ENCODE measurements at regions not wholly inside any gene's neighbourhood (a gene's known extent, or its start where the extent isn't known, plus 50 kb on each side); places are given as distances from the start of the nearest gene placed in this dataset.
"Not testable (repeated sequence)": the region's sequence is repeated elsewhere in the genome, so short reads cannot be mapped to it uniquely, and the experiment has no call there.

DNA sequence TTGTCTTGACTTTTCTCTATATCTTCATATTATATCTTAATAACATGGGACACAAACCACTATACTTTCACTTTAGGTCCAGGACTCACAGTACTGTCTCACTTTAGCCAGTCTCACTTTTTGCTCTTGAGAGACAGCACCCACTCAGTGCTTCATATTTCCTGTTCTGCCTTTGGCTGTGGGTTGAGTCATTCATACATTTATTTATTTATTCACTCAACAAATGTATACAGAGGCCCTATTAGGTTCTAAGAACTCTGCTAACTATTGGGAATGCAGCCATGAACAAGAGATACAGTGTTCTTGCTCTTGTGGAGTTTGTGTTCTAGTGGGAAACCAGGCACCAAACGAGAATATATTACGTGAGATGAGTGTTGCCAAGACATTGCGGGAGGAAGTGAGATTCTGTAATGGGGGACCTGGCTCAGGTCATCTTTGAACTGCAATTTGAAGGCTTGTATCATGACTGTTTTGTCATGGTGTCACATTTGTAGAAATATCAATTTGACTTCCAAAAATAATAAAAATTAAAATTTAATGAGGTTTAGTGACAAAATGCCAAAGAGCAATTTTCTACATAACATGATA is 190.1 kb downstream of the SDHAF3 start:
- H3K9me3 ChIP-seq (ENCODE audit: low read length) = no peaks in the 10 kb centered on the region
- H3F3A ChIP-seq (ENCODE audit: insufficient read depth, low read length) = no peaks in the 10 kb centered on the region
- H4K20me1 ChIP-seq (ENCODE audit: insufficient read depth, low read length) = no peaks in the 10 kb centered on the region
- H3K27me3 ChIP-seq (ENCODE audit: insufficient read depth, low read length) = no peaks in the 10 kb centered on the region
- H3K9me2 ChIP-seq (ENCODE audit: low read depth, low read length) = no peaks in the 10 kb centered on the region
- no peak overlapping the region for H3K9ac ChIP-seq (ENCODE audit: low read length)
- no peaks in the 10 kb centered on the region for H3K36me3 ChIP-seq (ENCODE audit: insufficient read depth, low read length)
- TF ChIP-seq, protein P1, sequence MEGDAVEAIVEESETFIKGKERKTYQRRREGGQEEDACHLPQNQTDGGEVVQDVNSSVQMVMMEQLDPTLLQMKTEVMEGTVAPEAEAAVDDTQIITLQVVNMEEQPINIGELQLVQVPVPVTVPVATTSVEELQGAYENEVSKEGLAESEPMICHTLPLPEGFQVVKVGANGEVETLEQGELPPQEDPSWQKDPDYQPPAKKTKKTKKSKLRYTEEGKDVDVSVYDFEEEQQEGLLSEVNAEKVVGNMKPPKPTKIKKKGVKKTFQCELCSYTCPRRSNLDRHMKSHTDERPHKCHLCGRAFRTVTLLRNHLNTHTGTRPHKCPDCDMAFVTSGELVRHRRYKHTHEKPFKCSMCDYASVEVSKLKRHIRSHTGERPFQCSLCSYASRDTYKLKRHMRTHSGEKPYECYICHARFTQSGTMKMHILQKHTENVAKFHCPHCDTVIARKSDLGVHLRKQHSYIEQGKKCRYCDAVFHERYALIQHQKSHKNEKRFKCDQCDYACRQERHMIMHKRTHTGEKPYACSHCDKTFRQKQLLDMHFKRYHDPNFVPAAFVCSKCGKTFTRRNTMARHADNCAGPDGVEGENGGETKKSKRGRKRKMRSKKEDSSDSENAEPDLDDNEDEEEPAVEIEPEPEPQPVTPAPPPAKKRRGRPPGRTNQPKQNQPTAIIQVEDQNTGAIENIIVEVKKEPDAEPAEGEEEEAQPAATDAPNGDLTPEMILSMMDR (IDR thresholded peaks at IDR 0.05; ENCODE audit: low read length) = no peak
- no peak for TF ChIP-seq EZH2 (IDR thresholded peaks at IDR 0.05; ENCODE audit: borderline replicate concordance, low read length)
- H3K79me2 ChIP-seq (ENCODE audit: insufficient read depth, low read length) = no peaks in the 10 kb centered on the region
- no peak overlapping the region for H3K4me3 ChIP-seq (ENCODE audit: low read depth, low read length, poor library complexity, severe bottlenecking)
- H2AFZ ChIP-seq (ENCODE audit: low read length) = no peak overlapping the region
- H3K27ac ChIP-seq (ENCODE audit: low read depth, low read length, poor library complexity, severe bottlenecking) = no peak overlapping the region
- no peaks in the 10 kb centered on the region for H3K4me1 ChIP-seq (ENCODE audit: insufficient read depth, low read length, severe bottlenecking)
- H3K4me2 ChIP-seq (ENCODE audit: low read length) = no peak overlapping the region

DNA sequence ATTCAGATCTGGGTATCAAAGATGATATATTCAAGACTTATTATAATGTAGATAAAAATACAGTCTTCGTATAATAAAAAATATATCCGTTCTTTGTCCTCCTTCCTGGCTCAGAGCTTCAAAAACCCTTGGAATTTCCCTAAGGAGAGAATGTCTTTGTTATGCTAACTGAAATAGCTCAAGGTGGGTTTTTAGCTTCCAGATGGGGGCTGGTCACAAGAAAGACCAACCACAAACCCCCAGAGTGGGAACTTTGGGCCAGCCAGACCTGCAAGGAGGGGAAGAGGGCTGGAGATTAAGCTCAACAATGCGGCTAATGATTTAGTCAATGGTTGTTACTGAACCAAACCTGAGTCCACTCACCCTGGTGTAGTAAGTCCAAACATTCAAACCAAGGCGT is 196.4 kb downstream of the SDHAF3 start:
- Histone ChIP-seq H2AFZ (ENCODE audit: low read length) (no peak overlapping the region), H3K27me3 (ENCODE audit: insufficient read depth, low read length) (no peaks in the 10 kb centered on the region), H3K27ac (ENCODE audit: low read depth, low read length, poor library complexity, severe bottlenecking) (no peak overlapping the region), H3K36me3 (ENCODE audit: insufficient read depth, low read length) (no peaks in the 10 kb centered on the region), H3K9me2 (ENCODE audit: low read depth, low read length) (no peaks in the 10 kb centered on the region), H3F3A (ENCODE audit: insufficient read depth, low read length) (no peaks in the 10 kb centered on the region), H3K79me2 (ENCODE audit: insufficient read depth, low read length) (no peaks in the 10 kb centered on the region), H3K9me3 (ENCODE audit: low read length) (no peaks in the 10 kb centered on the region), H3K9ac (ENCODE audit: low read length) (no peak overlapping the region), H3K4me2 (ENCODE audit: low read length) (no peak overlapping the region), H4K20me1 (ENCODE audit: insufficient read depth, low read length) (no peaks in the 10 kb centered on the region), H3K4me1 (ENCODE audit: insufficient read depth, low read length, severe bottlenecking) (no peaks in the 10 kb centered on the region), H3K4me3 (ENCODE audit: low read depth, low read length, poor library complexity, severe bottlenecking) (no peak overlapping the region)
- no peak for TF ChIP-seq EZH2 (IDR thresholded peaks at IDR 0.05; ENCODE audit: borderline replicate concordance, low read length)
- TF ChIP-seq, protein P1 (IDR thresholded peaks at IDR 0.05; ENCODE audit: low read length) = no peak

DNA sequence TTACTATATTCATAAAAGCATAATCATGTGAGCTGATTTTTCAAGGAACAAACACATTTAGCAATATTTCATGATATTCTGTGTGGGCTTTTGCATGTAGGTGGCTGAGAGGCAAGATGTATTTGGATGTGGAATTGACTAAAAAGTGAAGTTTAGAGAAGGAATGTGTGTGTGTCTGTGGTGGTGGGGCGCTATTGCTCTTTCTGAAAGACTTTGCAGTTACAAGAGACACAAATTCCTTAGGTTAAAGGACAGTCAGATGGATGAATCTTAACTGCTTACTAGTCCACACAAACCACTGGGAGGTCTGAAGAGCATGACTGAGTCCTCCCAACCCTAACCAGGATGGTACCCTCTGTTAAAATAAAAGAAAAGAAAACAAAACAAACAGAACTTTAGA is 200.1 kb downstream of the SDHAF3 start:
- Histone ChIP-seq H3K9ac (ENCODE audit: low read length) (no peak overlapping the region), H3K9me2 (ENCODE audit: low read depth, low read length) (no peaks in the 10 kb centered on the region), H3K4me3 (ENCODE audit: low read depth, low read length, poor library complexity, severe bottlenecking) (no peak overlapping the region), H3K27me3 (ENCODE audit: insufficient read depth, low read length) (no peaks in the 10 kb centered on the region), H3K27ac (ENCODE audit: low read depth, low read length, poor library complexity, severe bottlenecking) (no peak overlapping the region), H3F3A (ENCODE audit: insufficient read depth, low read length) (no peaks in the 10 kb centered on the region), H3K4me1 (ENCODE audit: insufficient read depth, low read length, severe bottlenecking) (no peaks in the 10 kb centered on the region), H2AFZ (ENCODE audit: low read length) (no peak overlapping the region), H4K20me1 (ENCODE audit: insufficient read depth, low read length) (no peaks in the 10 kb centered on the region), H3K9me3 (ENCODE audit: low read length) (no peaks in the 10 kb centered on the region), H3K4me2 (ENCODE audit: low read length) (no peak overlapping the region), H3K36me3 (ENCODE audit: insufficient read depth, low read length) (no peaks in the 10 kb centered on the region), H3K79me2 (ENCODE audit: insufficient read depth, low read length) (no peaks in the 10 kb centered on the region)
- no peak for TF ChIP-seq EZH2 (IDR thresholded peaks at IDR 0.05; ENCODE audit: borderline replicate concordance, low read length)
- TF ChIP-seq, protein P1 (IDR thresholded peaks at IDR 0.05; ENCODE audit: low read length) = no peak; the same call in 1 of the 2 replicates

DNA sequence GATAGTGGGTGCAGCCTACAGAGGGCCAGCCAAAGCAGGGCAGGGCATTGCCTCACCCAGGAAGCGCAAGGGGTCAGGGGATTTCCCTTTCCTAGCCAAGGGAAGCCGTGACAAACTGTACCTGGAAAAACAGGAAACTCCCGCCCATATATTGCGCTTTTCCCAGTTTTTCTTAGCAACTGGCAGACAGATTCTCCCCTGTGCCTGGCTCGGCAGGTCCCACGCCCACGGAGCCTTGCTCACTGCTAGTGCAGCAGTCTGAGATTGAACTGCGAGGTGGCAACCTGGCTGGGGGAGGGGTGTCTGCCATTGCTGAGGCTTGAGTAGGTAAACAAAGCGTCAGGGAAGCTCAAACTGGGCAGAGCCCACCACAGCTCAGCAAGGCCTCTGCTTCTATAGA is 212.4 kb downstream of the SDHAF3 start:
- H4K20me1 ChIP-seq (ENCODE audit: insufficient read depth, low read length); H3K4me3 ChIP-seq (ENCODE audit: low read depth, low read length, poor library complexity, severe bottlenecking); H3K36me3 ChIP-seq (ENCODE audit: insufficient read depth, low read length); H3K4me1 ChIP-seq (ENCODE audit: insufficient read depth, low read length, severe bottlenecking); H3K27ac ChIP-seq (ENCODE audit: low read depth, low read length, poor library complexity, severe bottlenecking); H3F3A ChIP-seq (ENCODE audit: insufficient read depth, low read length); H3K79me2 ChIP-seq (ENCODE audit: insufficient read depth, low read length); H3K9me3 ChIP-seq (ENCODE audit: low read length); H3K9ac ChIP-seq (ENCODE audit: low read length); H2AFZ ChIP-seq (ENCODE audit: low read length); H3K27me3 ChIP-seq (ENCODE audit: insufficient read depth, low read length); H3K4me2 ChIP-seq (ENCODE audit: low read length); H3K9me2 ChIP-seq (ENCODE audit: low read depth, low read length): not testable (repeated sequence)

All from OCI-LY1 (cell line).